ENCODE measurements at regions not wholly inside any gene's neighbourhood (a gene's known extent, or its start where the extent isn't known, plus 50 kb on each side); places are given as distances from the start of the nearest gene placed in this dataset.
"Not testable (repeated sequence)": the region's sequence is repeated elsewhere in the genome, so short reads cannot be mapped to it uniquely, and the experiment has no call there.

GRCh38 chr20:50448625-50449403 is 61.4 kb upstream of the PTPN1 start:
- not testable (repeated sequence) for DNase-seq (ENCODE audit: low read depth)

- DNase-seq (ENCODE audit: low read depth): no peak
Observed at GRCh38 chr20:50449738-50450492, 60.3 kb upstream of the PTPN1 start.

- DNase-seq (ENCODE audit: low read depth): no peak
Observed at GRCh38 chr20:50450493-50450826, 59.7 kb upstream of the PTPN1 start.

- DNase-seq (ENCODE audit: low read depth): peak; percentile 30
Observed at GRCh38 chr20:50450881-50451752, 59.1 kb upstream of the PTPN1 start.

- not testable (repeated sequence) for DNase-seq (ENCODE audit: low read depth)
Observed at GRCh38 chr20:50451792-50452425, 58.3 kb upstream of the PTPN1 start.

- no peak for DNase-seq (ENCODE audit: low read depth)
Observed at GRCh38 chr20:50453533-50454244, 56.5 kb upstream of the PTPN1 start.

- DNase-seq (ENCODE audit: low read depth): not testable (repeated sequence)
Observed at GRCh38 chr20:50455245-50455644, 54.9 kb upstream of the PTPN1 start.

- DNase-seq (ENCODE audit: low read depth): no peak
Observed at GRCh38 chr20:50455656-50456451, 54.3 kb upstream of the PTPN1 start.

GRCh38 chr20:50456452-50457324 is 53.5 kb upstream of the PTPN1 start:
- peak; percentile 23 for DNase-seq (ENCODE audit: low read depth)

GRCh38 chr20:50459124-50459918 is 50.9 kb upstream of the PTPN1 start:
- no peak for DNase-seq (ENCODE audit: low read depth)

- DNase-seq (ENCODE audit: low read depth): no peak
Observed at GRCh38 chr20:50460115-50460607, 50.0 kb upstream of the PTPN1 start.
